GM18909 (cell line): ENCODE measurements at regions not wholly inside any gene's neighbourhood (a gene's known extent, or its start where the extent isn't known, plus 50 kb on each side); places are given as distances from the start of the nearest gene placed in this dataset.

Experiments
- ATAC-seq: cut with Tn5 transposase; IDR thresholded peaks from one replicate; pipeline ENCODE4 v1.9.1; 2021; ENCODE audit warnings: mild to moderate bottlenecking; ENCODE audit not compliant: unreplicated experiment, poor library complexity

DNA sequence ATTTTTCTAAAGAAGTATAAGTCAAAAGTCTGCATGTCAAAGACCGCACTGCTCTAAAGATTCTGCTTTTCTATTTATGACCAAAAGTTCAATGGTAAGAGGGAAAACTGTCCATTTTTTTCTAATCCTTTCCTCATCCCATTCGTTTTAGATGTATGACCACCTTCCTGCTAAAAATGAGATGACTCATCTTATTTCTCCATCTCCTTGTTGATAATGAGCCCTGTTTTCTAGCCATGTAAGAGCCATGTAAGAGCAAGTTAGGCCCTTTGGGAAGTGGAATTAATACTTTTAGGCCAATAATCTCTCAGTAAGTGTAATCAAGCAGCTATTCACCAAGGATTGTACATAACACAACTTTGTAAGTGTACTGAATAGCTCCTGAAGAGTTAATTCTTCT is 475.6 kb upstream of the B3GALT2 start:
- no peak for ATAC-seq

DNA sequence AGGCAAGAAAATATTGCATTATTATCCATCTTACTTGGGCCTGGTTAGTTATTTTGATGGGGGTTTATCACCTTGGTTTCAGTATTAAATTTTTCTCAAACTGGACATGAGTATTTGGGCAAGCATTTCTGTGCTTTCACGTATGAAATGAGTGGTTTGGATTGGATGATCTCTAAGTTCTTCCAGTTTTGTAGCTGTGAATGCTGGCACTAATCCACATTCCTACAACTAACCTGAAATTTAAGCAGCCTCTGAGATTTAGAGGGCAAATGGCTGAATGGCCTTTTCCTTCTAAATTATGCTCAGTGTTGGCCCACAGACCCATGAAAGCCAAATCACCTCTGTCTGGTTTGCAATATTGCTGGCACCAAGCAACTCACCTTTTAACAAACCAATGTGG is 475.0 kb upstream of the B3GALT2 start:
- no peak for ATAC-seq

DNA sequence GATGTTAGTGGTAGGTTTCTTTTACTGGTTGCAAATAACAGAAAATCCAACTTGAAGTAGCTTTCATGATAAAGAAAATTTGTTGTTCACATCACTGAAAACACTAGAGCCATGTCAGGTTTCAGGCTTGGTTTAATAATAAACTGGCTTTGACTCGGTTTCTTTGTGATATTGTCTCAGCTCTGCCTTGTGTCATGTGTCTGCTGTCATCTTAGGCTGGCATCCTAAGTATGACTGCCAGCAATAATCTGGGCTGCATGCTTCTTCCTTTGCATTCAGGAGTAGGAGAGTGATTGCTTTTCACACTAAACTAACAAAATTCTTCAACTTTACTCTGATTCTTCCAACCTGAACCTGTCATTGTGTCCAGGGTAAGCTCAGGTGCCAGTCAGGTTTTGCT is 474.0 kb upstream of the B3GALT2 start:
- ATAC-seq, result no peak

DNA sequence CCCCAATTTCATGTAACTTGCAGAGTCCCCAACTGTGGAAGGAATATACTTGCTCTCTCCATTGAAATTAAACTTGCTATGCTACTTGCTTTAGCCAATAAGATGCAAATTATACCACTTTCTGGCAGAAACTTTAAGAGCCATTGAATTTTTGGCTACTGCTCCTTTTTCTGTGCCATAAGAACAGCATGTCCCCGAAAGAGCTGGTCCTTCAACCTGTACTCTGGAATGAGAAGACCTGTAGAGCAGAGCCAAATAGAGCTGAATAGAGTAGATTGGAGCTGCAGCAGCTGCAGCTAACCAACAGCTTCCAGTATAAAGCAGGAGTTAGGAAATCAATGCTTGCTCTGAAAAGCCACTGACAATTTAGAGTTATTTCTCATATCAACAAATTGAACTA is 472.3 kb upstream of the B3GALT2 start:
- no peak for ATAC-seq

DNA sequence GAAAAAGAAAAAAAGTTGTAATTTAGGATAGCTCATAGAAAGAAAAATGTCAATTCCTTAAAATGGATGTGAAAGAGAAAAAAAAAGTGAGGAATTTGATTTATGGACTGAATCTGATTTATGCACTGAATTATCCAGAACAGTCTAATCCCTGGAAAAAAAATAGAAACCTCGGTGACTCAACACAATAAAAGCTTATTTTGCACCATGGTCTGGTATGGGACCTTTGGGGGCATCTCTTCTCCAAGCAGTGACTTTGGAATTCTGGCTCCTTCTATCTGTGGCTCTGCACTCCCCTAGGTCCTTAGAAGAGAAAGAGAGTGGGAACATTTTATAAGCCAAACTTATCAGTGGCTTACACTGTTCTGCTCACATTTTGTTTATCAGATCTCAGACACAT is 471.7 kb upstream of the B3GALT2 start:
- ATAC-seq, result no peak

DNA sequence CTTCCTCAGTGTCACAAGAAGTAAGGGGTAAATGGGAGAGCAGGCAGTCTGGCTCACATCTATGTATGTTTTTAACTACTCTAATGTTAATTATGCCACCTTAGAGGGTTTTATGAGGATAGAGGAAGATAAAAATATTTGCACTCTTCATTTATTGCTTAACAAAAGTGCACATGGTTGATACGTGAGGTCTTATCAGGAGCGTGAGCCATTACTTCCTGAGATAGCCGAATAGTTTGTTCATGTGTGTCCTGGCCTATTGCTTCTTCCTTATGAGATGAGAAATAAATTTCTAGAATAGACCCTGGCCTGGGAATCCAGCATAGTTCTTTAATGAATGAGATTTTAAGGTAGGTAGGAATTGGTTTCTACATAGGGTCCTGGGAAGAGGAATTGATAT is 471.1 kb upstream of the B3GALT2 start:
- ATAC-seq, result no peak

DNA sequence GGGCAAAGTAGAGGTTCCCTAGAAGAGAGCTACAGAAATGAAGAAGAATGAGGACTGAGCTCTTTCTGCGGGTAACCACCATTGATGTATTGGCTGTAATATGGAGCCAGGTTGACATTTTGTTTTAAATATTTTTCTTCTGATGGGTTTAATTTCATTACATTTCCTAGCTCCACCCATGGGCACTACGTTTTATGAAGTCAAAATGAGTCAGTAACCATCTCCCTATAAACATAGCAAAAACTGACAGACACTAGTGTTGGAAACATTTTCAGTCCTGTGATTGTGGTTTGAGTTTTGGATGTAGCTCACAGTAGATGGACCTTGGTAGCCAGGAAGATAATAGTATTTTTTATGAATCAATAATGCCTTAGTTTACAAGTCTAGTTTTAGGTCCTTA is 470.4 kb upstream of the B3GALT2 start:
- no peak for ATAC-seq

DNA sequence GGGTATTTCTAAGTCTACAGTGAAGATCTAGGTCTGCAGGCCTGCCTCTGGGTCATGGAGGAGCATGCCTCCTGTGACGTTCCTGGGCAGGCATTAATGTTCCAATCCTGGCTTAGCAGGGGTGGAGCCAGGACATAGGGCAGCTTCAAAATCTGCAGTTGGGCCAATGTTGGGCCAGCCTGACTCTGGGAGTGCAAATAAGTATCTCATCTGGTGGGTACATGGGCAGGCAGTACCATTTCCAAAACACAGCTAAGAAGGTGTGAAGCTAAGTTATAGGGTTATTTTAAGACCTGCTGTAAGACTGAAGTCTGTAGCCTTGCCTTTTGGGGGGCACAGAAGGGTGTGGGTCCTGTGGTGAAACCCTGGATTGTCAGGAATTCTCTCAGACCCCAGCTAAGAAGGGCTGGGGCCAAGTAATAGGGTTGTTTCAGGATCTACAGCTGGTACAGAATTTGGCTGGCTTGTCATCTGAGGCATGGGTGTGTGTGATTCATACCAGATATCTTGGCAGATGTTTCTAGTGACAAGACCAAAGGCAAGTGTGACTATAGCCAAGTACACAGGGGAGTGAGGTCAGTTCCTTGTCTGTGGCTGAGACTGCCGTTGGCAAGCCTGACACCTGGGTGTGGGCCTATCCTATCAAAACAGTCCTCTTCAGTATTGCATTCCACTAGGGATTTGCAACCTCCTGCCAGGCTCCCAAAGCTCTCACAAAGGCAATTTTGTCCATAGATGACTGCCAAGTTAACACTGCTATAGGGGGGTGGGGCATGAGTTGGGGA is 468.7 kb upstream of the B3GALT2 start:
- no peak for ATAC-seq

DNA sequence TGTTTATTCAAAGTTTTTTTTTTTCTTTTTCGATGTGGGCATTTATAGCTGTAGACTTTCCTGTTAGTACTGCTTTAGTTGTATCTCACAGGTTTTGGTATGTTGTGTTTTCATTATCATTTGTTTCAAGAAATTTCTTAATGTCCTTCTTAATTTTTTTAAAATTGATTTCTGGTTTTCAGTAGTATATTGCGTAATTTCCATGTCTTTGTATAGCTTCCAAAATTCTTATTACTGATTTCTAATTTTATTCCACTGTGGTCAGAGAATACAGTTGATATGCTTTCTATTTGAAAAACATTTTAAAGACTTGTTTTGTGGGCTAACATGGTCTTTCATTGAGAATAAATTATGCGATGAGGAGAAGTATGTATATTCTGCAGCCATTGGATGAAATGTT is 463.2 kb upstream of the B3GALT2 start:
- ATAC-seq, result no peak

DNA sequence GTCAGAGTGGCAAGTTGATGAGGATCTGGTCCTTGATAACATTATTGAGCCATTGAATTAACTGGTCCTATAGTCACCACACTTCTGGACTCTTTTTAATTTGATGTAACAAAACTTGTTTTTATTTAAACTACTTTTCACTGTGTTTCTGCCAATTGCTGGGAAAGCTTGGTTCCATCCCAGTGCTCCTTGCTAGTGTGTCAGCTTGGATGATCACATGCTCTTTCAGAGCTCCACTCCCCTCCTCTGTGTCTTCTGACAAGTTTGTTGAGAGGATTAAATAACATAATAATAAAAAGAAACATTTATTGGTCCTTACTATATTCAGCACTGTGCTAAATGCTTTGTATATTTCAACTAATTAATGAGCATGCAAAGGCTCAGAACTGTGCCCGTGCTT is 448.5 kb upstream of the B3GALT2 start:
- ATAC-seq, result no peak

DNA sequence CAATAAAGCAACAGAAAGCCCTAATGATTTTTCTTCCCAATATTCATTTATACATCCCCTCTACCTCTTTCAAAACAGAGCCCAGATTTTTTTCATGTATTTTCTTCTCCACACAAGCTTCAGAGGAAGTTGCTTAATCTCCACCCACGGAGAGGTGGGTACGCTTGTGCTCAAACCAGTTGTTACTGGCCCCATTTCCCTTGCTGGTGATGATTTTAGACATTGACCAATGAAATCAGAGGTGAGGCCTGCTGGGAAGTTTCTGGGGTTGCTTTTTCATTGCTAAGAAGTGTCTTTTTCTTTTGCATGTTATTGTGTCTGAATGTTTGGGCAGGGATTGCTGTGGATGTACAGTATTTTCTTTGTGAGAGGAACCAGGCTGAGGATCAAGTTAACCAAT is 448.1 kb upstream of the B3GALT2 start:
- no peak for ATAC-seq

DNA sequence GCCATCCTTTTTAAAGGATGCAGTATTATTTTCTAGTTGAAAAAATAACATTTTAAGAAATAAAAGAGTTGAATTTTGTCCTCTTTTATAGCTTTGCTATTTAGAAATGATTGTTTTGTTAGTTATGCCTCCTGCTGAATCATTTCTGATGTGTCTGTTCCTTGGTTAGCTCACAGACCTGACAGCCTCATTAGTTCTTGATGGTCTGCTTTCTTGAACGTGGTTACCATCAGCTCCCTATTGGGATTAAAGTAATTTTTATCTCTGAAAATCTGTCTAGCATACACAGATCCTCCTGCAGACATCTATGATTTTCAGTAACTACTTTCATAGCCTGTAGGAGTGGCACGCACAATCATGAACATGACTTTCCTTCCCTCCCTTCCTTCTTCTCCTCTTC is 447.6 kb upstream of the B3GALT2 start:
- no peak for ATAC-seq

DNA sequence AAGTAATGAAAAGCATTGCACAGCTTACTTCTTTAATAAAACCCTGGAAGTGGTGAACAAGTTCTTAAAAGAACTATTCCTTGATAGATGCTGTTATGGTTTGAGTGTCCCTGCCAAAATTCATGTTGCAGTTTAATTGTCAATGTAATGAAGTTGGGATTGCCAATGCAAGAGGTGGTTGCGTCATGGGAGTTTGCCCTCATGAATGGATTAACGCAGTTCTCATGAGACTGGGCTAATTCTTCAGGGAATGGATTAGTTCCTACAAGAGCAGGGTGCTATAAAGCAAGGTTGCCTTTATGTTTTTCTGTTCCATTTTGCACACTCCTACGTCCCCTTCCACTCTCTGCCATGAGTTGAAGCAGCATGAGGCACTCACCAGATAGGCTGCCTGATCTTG is 446.7 kb upstream of the B3GALT2 start:
- no peak for ATAC-seq

DNA sequence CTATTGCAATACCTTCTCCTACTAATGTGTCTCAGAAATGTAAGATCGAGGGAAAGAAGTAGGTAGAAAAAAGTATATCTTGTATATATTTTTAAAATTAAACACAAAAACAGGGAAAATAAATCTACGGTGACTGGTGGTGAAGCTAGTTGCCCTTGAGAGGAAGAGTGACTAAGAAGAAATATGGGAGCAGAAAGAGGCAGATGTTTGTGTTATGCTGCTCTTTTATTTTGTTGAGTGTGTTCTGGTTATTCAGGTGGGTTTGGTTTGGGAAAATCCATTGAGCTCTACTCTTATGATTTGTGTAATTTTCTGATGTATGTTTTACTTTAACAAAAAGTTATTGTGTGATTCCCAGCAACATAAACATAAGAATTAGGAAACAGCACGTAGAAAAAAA is 444.9 kb upstream of the B3GALT2 start:
- no peak for ATAC-seq

DNA sequence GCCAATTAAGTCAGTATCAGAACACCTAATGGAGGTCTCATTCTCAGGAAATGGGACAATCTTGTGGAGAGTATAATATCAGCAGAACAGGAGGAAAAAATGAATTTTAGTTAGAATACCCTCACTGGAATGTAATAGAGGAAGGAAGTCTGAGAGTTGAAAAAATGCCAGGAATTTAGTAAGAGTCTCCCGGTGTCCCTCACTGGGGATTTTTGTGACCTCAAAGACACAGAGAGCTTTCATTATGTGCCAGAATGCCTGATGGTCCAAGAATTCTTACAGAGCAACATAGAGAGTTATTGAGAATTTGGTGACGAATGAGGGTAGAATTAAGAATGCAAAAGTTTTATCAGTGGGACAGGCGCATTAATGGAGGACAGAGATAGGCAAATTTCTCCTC is 443.5 kb upstream of the B3GALT2 start:
- ATAC-seq, result no peak

DNA sequence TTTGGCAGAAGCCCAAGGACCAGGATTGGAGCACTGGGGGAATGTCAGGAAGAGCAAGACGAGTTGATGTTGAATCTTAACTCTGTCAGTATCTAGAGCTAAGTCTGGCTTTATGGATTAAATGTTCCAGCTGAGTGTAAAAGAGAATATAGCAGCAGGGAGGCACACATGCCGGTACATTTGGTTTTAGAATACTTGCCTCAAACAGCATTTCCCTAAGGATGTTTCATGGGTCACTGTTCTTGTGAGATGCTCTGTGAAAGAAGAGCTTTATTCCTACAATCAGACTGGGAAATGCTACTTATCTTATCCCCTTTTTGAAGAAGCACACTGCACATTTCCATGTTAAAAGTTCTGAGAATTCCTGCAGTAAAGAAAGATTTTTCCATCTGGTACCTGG is 440.3 kb upstream of the B3GALT2 start:
- ATAC-seq, result no peak

DNA sequence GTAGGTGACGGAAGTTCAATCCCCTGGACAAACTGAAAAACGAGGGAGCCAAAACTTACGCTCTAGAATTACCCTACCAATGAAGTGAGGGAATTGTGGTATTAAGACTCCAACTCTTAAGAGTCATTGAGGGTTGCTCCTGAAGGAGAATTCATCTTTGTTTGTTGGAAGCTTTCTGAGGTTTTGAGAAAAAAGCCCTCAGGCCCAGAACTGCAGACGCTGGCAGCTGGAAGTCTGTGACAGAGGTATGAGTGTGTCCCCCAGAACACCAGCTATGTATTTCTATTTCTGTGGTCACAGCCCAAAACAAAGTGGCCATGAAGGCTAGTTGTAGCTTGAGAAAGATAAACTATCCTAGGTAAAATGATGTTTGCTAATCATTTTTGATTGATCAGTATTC is 438.8 kb upstream of the B3GALT2 start:
- no peak for ATAC-seq

DNA sequence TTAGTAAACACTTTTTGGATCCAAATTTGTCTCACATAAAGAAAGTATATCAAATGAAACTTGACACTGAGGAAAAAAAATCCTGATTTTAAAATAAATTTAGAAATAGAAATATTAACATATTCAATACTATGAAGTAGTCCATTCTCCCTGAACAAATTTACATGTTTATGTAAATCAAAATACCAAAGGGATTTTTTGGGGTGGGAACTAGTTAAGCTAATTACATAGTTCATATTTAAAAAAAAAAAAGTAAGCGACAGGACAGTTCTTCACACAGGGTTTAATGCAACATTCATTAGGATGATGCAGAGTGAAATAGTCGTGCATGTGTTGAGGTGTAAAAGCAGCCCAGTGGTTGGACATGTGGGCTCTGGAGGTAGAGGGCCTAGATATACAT is 433.5 kb upstream of the B3GALT2 start:
- ATAC-seq, result no peak

DNA sequence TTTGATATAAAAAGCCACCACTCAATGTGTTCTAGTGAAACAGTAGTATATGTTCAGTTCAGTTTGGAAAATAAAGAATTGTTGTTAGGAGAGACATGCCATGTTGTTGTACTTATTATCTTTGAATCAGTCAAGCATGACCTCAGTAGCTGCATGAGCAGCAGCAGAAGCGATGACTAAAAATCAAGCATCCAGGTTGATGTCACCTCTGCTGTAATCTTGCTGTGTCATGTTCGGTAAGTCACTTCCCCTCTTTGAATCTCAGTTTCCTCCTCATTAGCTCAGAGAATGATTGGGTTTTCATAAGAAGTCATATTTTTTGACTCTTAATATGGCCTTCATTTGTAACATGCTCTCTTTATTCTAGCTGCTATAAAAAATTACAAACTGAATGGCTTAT is 428.4 kb upstream of the B3GALT2 start:
- peak; percentile 64 for ATAC-seq

DNA sequence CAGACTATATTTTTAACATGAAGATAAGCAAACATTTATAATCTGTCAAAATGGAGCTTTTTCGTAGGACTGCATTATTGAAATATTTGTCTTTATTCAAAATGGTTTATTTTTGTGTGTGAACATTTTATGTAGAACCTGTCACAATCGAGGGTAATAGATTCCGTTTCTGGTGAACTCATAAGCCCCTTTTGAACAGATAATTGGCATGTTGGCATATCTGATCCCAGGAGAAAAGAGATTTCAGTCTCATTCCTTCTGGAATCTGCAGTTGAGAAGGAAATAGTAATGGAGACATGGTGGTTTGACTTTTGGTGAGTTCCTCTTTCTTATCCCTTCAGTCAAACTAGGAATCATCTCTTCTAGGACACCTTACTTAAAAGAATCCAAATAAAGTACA is 427.9 kb upstream of the B3GALT2 start:
- ATAC-seq, result no peak

DNA sequence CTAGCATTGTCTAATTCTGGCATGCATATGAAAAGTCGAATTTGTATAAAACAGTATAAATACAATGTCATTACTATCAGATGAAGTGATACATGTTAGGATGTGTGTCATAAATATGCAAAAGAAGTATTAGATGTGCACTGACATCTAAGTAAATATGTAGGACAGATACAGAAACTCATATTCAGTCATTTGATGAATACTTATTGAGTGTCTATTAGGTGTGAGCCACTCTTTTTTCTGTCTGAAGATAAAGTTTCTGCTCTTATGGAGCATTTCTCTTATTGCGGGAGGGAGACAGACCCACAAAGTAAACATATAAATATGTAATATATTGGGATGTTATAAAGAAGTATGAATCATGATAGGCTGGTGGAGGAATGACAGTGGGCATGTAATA is 426.6 kb upstream of the B3GALT2 start:
- ATAC-seq, result no peak

DNA sequence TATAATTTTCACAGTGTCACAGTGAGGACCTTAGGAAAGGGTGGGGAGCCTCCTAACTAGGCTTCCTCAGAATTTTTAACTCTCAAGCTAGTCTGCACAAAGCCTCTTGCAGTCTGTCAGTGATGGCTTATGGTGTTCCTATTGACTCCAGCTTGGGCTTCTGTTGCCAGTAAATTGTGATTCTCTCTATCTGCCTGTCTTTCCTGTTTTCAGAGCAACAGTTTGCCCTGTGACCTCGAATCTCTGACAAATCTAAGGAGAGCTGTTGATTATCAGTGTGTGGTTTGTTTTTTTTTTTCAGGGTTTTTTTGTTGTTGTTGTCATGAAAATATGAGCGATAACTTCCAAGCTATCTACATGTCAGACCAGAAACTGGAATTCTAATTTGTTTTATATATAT is 423.2 kb upstream of the B3GALT2 start:
- no peak for ATAC-seq

DNA sequence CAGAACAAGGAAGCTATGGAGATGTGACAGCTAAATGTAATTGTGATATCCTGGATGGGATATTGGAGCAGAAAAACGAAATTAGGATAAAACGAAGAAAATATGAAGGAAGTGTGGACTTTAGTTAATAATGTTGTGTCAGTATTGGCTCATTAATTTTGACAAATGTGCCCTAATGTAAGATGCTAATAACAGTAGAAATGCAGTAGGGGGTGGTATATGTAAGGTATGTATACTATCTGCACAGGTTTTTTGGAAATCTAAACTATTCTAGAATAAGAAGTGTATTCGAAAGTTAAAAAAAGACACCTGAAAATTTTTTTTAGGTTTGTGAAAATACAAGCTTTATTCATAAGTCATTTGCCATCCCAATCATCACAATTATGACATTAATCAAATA is 421.4 kb upstream of the B3GALT2 start:
- no peak for ATAC-seq
